Prostate gland (tissue), 2 donors: ENCODE measurements at regions not wholly inside any gene's neighbourhood (a gene's known extent, or its start where the extent isn't known, plus 50 kb on each side); places are given as distances from the start of the nearest gene placed in this dataset.

Experiments used
- POLR2A ChIP-seq: fragments of 450-650 bp; IDR thresholded peaks from one replicate; pipeline ENCODE4 v1.6.1; 2016; ENCODE audit warnings: antibody characterized with exemption, mild to moderate bottlenecking
- TF ChIP-seq, protein P1 (sequence below), 4 experiments: fragments of 200-600 bp in 2 of 4; fragments of 450-650 bp in 2 of 4; sonication (generic) in 2 of 4; IDR thresholded peaks; 1 replicate in 3 of 4; 2 replicates in 1 of 4; pipeline ENCODE4 v1.5.1; 2016 to 2019; ENCODE audit warnings: antibody characterized with exemption in 4 of 4, mild to moderate bottlenecking in 2 of 4, moderate library complexity in 2 of 4

GRCh38 chr10:2951235-2951835 is 116.0 kb upstream of the PFKP start:
- TF ChIP-seq POLR2A, result no peak
- TF ChIP-seq, protein P1, sequence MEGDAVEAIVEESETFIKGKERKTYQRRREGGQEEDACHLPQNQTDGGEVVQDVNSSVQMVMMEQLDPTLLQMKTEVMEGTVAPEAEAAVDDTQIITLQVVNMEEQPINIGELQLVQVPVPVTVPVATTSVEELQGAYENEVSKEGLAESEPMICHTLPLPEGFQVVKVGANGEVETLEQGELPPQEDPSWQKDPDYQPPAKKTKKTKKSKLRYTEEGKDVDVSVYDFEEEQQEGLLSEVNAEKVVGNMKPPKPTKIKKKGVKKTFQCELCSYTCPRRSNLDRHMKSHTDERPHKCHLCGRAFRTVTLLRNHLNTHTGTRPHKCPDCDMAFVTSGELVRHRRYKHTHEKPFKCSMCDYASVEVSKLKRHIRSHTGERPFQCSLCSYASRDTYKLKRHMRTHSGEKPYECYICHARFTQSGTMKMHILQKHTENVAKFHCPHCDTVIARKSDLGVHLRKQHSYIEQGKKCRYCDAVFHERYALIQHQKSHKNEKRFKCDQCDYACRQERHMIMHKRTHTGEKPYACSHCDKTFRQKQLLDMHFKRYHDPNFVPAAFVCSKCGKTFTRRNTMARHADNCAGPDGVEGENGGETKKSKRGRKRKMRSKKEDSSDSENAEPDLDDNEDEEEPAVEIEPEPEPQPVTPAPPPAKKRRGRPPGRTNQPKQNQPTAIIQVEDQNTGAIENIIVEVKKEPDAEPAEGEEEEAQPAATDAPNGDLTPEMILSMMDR (IDR thresholded peaks at IDR 0.05), result no peak
